H1 (cell line): ENCODE measurements at regions not wholly inside any gene's neighbourhood (a gene's known extent, or its start where the extent isn't known, plus 50 kb on each side); places are given as distances from the start of the nearest gene placed in this dataset.

Experiments used
- CTCF ChIA-PET: fragments of 300-600 bp; sonication (Branson Sonifier 250); formaldehyde crosslinking; loops from one replicate; lab custom pipeline; 2021; ENCODE audit not compliant: partially characterized antibody; lab: Charles Lee
- POLR2A ChIA-PET: fragments of 300-600 bp; sonication (Branson Sonifier 250); formaldehyde crosslinking; loops from one replicate; lab custom pipeline; 2021; ENCODE audit warnings: inconsistent platforms; ENCODE audit not compliant: partially characterized antibody; lab: Charles Lee
- DNase-seq, 2 experiments: peaks; one replicate each; pipeline versions ENCODE4 v3.0.0 to v3.0.0-alpha.2; 2010 to 2022; ENCODE audit warnings: low spot score in 2 of 2, low read depth in 1 of 2, mixed read lengths in 1 of 2
- FAIRE-seq: peaks from 2 replicates; lab custom pipeline; 2011; peaks lifted over from hg19 to GRCh38; lab: Jason Lieb, UNC
- H2AFZ ChIP-seq: 2 replicates; pipeline ENCODE4 v1.8.1; 2012; ENCODE audit warnings: low read length, inconsistent platforms
- H2AK5ac ChIP-seq: 2 replicates; pipeline ENCODE4 v1.6.1; 2013; ENCODE audit warnings: low read depth, low read length
- H2BK120ac ChIP-seq: replicated peaks from 2 replicates; pipeline ENCODE3; 2013; ENCODE audit warnings: low read depth, low read length, inconsistent platforms
- H2BK12ac ChIP-seq: 2 replicates; pipeline ENCODE4 v1.6.1; 2013; ENCODE audit warnings: low read depth, low read length
- H2BK15ac ChIP-seq: 2 replicates; pipeline ENCODE4 v1.6.1; 2013; ENCODE audit warnings: low read length
- H2BK20ac ChIP-seq: 2 replicates; pipeline ENCODE4 v1.6.1; 2013; ENCODE audit warnings: low read length
- H2BK5ac ChIP-seq: 2 replicates; pipeline ENCODE4 v1.6.1; 2013; ENCODE audit warnings: low read depth, low read length
- H3K14ac ChIP-seq: 2 replicates; pipeline ENCODE4 v1.6.1; 2013; ENCODE audit warnings: inconsistent platforms; ENCODE audit not compliant: insufficient read length
- H3K18ac ChIP-seq: 2 replicates; pipeline ENCODE4 v1.6.1; 2013; ENCODE audit warnings: low read length; ENCODE audit errors: extremely low read depth
- H3K23ac ChIP-seq: 2 replicates; pipeline ENCODE4 v1.6.1; 2013; ENCODE audit warnings: inconsistent platforms; ENCODE audit not compliant: insufficient read length
- H3K23me2 ChIP-seq: 2 replicates; pipeline ENCODE4 v1.6.1; 2013; ENCODE audit warnings: low read depth, low read length
- H3K27ac ChIP-seq: 2 replicates; pipeline ENCODE4 v1.6.1; 2011; ENCODE audit warnings: low read depth, low read length, inconsistent platforms
- H3K27me3 ChIP-seq, 4 experiments: replicated peaks in 1 of 4; 1 replicate in 1 of 4; 2 replicates in 3 of 4; pipeline versions ENCODE4 v1.6.1 to v1.8.1; 2011 to 2013; ENCODE audit warnings: low read length in 3 of 4, mild to moderate bottlenecking in 3 of 4, inconsistent platforms in 2 of 4, mixed read lengths in 2 of 4, moderate library complexity in 1 of 4; ENCODE audit not compliant: control insufficient read depth in 3 of 4, insufficient read depth in 3 of 4; ENCODE audit errors: extremely low read depth in 1 of 4
- H3K36me3 ChIP-seq, 4 experiments: 2 replicates each; pipeline versions ENCODE4 v1.6.1 to v1.8.1; 2011 to 2013; ENCODE audit warnings: mild to moderate bottlenecking in 4 of 4, low read length in 3 of 4, moderate library complexity in 2 of 4, control low read depth in 1 of 4, inconsistent platforms in 1 of 4; ENCODE audit not compliant: insufficient read depth in 4 of 4, control insufficient read depth in 2 of 4
- H3K4ac ChIP-seq: replicated peaks from 2 replicates; pipeline ENCODE3; 2013; ENCODE audit warnings: low read length, low read depth, mixed read lengths, inconsistent platforms; ENCODE audit not compliant: insufficient read length
- H3K4me1 ChIP-seq, 4 experiments: replicated peaks in 1 of 4; 1 replicate in 1 of 4; 2 replicates in 3 of 4; pipeline versions ENCODE4 v1.6.1 to v1.8.1; 2011 to 2013; ENCODE audit warnings: low read length in 3 of 4, inconsistent platforms in 2 of 4, mixed read lengths in 1 of 4; ENCODE audit not compliant: insufficient read depth in 4 of 4, control insufficient read depth in 3 of 4
- H3K4me2 ChIP-seq, 2 experiments: 2 replicates each; pipeline versions ENCODE4 v1.6.1 to v1.8.1; 2011 to 2013; ENCODE audit warnings: low read depth in 2 of 2, low read length in 2 of 2, control low read depth in 1 of 2, inconsistent platforms in 1 of 2, mild to moderate bottlenecking in 1 of 2; ENCODE audit not compliant: insufficient read depth in 1 of 2
- H3K4me3 ChIP-seq, 4 experiments: fragments of 200-600, 300-600 bp in 1 of 4; sonication (generic), shearing (Covaris generic), sonication (Bioruptor Twin) in 1 of 4; 2 replicates each; pipeline versions ENCODE4 v1.5.1 to v1.8.1; 2011 to 2016; ENCODE audit warnings: low read length in 4 of 4, low read depth in 3 of 4, control low read depth in 2 of 4, inconsistent platforms in 2 of 4, mild to moderate bottlenecking in 2 of 4, mixed read lengths in 1 of 4, moderate library complexity in 1 of 4; ENCODE audit not compliant: insufficient read depth in 2 of 4; ENCODE audit errors: extremely low read depth in 1 of 4
- H3K56ac ChIP-seq: replicated peaks from 2 replicates; pipeline ENCODE3; 2013; ENCODE audit warnings: low read depth, mild to moderate bottlenecking, mixed read lengths, low read length, inconsistent platforms; ENCODE audit not compliant: insufficient read length
- H3K79me1 ChIP-seq: 2 replicates; pipeline ENCODE4 v1.6.1; 2013; ENCODE audit warnings: low read depth, low read length, control low read depth
- H3K79me2 ChIP-seq, 2 experiments: 2 replicates each; pipeline versions ENCODE4 v1.6.1 to v1.8.1; 2012 to 2013; ENCODE audit warnings: low read length in 2 of 2, mild to moderate bottlenecking in 2 of 2, inconsistent platforms in 1 of 2; ENCODE audit not compliant: insufficient read depth in 2 of 2, control insufficient read depth in 1 of 2
- H3K9ac ChIP-seq, 4 experiments: replicated peaks in 1 of 4; 1 replicate in 1 of 4; 2 replicates in 3 of 4; pipeline versions ENCODE4 v1.6.1 to v1.8.1; 2011 to 2013; ENCODE audit warnings: low read depth in 3 of 4, low read length in 3 of 4, control low read depth in 2 of 4, mild to moderate bottlenecking in 2 of 4, moderate library complexity in 2 of 4, inconsistent platforms in 1 of 4; ENCODE audit errors: extremely low read depth in 1 of 4
- H3K9me3 ChIP-seq, 2 experiments: 2 replicates each; pipeline versions ENCODE4 v1.6.1 to v1.8.1; 2012 to 2013; ENCODE audit warnings: mild to moderate bottlenecking in 2 of 2, moderate library complexity in 2 of 2, control low read depth in 1 of 2, inconsistent platforms in 1 of 2, low read depth in 1 of 2, low read length in 1 of 2, mixed read lengths in 1 of 2; ENCODE audit not compliant: insufficient read depth in 2 of 2
- H4K20me1 ChIP-seq, 2 experiments: replicated peaks in 1 of 2; 2 replicates each; pipeline versions ENCODE3 to v1.8.1; 2011 to 2013; ENCODE audit warnings: inconsistent platforms in 2 of 2, low read length in 2 of 2, mild to moderate bottlenecking in 1 of 2; ENCODE audit not compliant: insufficient read depth in 2 of 2, control insufficient read depth in 1 of 2
- H4K5ac ChIP-seq: 2 replicates; pipeline ENCODE4 v1.6.1; 2013; ENCODE audit warnings: low read length, low read depth, mixed read lengths, inconsistent platforms; ENCODE audit not compliant: insufficient read length
- H4K8ac ChIP-seq: 2 replicates; pipeline ENCODE4 v1.8.0; 2013; ENCODE audit warnings: mild to moderate bottlenecking, moderate library complexity, low read length, inconsistent platforms; ENCODE audit not compliant: insufficient read depth; ENCODE audit errors: extremely low read depth
- H4K91ac ChIP-seq: replicated peaks from 2 replicates; pipeline ENCODE3; 2013; ENCODE audit warnings: low read length, mixed read lengths, inconsistent platforms; ENCODE audit not compliant: insufficient read length
- EZH2 ChIP-seq: fragments of 200-600 bp; sonication (generic); IDR thresholded peaks from 2 replicates; pipeline ENCODE4 v1.7.1; 2012; ENCODE audit warnings: low read depth, mild to moderate bottlenecking, moderate library complexity, low read length, inconsistent platforms; ENCODE audit not compliant: severe bottlenecking
- RBBP5 ChIP-seq: IDR thresholded peaks from 2 replicates; pipeline ENCODE4 v1.7.1; 2012; ENCODE audit warnings: low read depth, mild to moderate bottlenecking, inconsistent platforms, low read length, moderate library complexity, borderline replicate concordance
- WGBS, 2 experiments: shearing (Covaris generic) in 1 of 2; methylation state at CpG; one replicate each; pipeline versions ENCODE4 v1.1.6 to v1.1.7; 2013 to 2015; ENCODE audit warnings: low lambda C conversion rate in 2 of 2, mixed read lengths in 2 of 2, inconsistent platforms in 1 of 2, low coverage in 1 of 2, missing lambda C conversion rate in 1 of 2; ENCODE audit not compliant: insufficient replicate concordance in 2 of 2, insufficient coverage in 1 of 2, insufficient read length in 1 of 2; ENCODE audit errors: extremely low coverage in 1 of 2, missing lambda C conversion rate in 1 of 2; 5-methylcytosine and 5-hydroxymethylcytosine counted together

- H4K8ac ChIP-seq, result no peak overlapping the region
- no peak overlapping the region for H3K9ac ChIP-seq
- no peak overlapping the region for H3K4ac ChIP-seq
- no peaks in the 10 kb centered on the region for H3K79me2 ChIP-seq
- H4K91ac ChIP-seq, result no peak overlapping the region
- H2AFZ ChIP-seq, result no peak overlapping the region
- no peaks in the 10 kb centered on the region for H4K20me1 ChIP-seq
- 80% methylated on average over 3 of the region's 3 CpGs; no CpG with 5 or more reads in 1 of the 2 experiments for WGBS, 2 experiments
- H2BK120ac ChIP-seq, result no peak overlapping the region
- no peak overlapping the region for H3K23ac ChIP-seq
- no peak overlapping the region for H2AK5ac ChIP-seq
- H2BK20ac ChIP-seq, result no peak overlapping the region
- H4K5ac ChIP-seq, result no peak overlapping the region
- no peak overlapping the region for H3K18ac ChIP-seq
- H3K4me3 ChIP-seq, result no peak overlapping the region
- ChIA-PET POLR2A (no interaction called here), CTCF (interaction anchor here (0.6 to 2.1 kb wide), 5 partner anchors 9 to 168 kb away, joined by 3 to 6 read pairs (median 5); no protein-coding TSS in a partner anchor)
- no peaks in the 10 kb centered on the region for H3K36me3 ChIP-seq
- H3K4me1 ChIP-seq, result no peaks in the 10 kb centered on the region; a peak in 1 of 7 replicates
- H3K27me3 ChIP-seq, result no peaks in the 10 kb centered on the region
- H3K23me2 ChIP-seq, result no peaks in the 10 kb centered on the region
- no peak overlapping the region for H3K56ac ChIP-seq
- FAIRE-seq (no peak), DNase-seq (no peak)
- H2BK5ac ChIP-seq, result no peak overlapping the region
- no peak overlapping the region for H3K4me2 ChIP-seq
- H2BK12ac ChIP-seq, result no peak overlapping the region
- TF ChIP-seq RBBP5 (no peak), EZH2 (no peak)
- no peak overlapping the region for H3K27ac ChIP-seq
- H2BK15ac ChIP-seq, result no peak overlapping the region
- H3K9me3 ChIP-seq, result no peaks in the 10 kb centered on the region
- H3K79me1 ChIP-seq, result no peaks in the 10 kb centered on the region
- H3K14ac ChIP-seq, result no peak overlapping the region
Observed at GRCh38 chr21:35859677-35860076, 200.6 kb downstream of the SETD4 start.
